AG04449 (cell line): ENCODE measurements at regions not wholly inside any gene's neighbourhood (a gene's known extent, or its start where the extent isn't known, plus 50 kb on each side); places are given as distances from the start of the nearest gene placed in this dataset.

Experiments
- CTCF ChIA-PET: fragments of 350-600 bp; formaldehyde crosslinking; extraction: SDS; loops from one replicate; lab custom pipeline; 2021; ENCODE audit warnings: antibody characterized with exemption; lab: Yijun Ruan, JAX
- POLR2A ChIA-PET: fragments of 400-600, 350-600 bp; formaldehyde crosslinking; extraction: SDS; loops from one replicate; lab custom pipeline; 2020; ENCODE audit warnings: antibody characterized with exemption, inconsistent platforms; lab: Yijun Ruan, JAX
- DNase-seq: peaks from one replicate; pipeline ENCODE4 v3.0.0-alpha.2; 2010; ENCODE audit warnings: low read depth, low spot score
- H3K4me3 ChIP-seq: 2 replicates; pipeline ENCODE4 v1.5.1; 2011; ENCODE audit warnings: low read depth, mild to moderate bottlenecking, control low read depth, low read length
- CTCF ChIP-seq: IDR thresholded peaks from one replicate; pipeline ENCODE4 v1.5.1; 2011; ENCODE audit warnings: mild to moderate bottlenecking, moderate library complexity, low read length, control low read depth, inconsistent platforms; ENCODE audit not compliant: insufficient read depth; ENCODE audit errors: missing control alignments

- TF ChIP-seq CTCF: no peak
- POLR2A ChIA-PET: no interaction called here
- no peak for DNase-seq
- CTCF ChIA-PET: interaction anchor here (1.9 kb wide), 1 partner anchor 14 kb away, joined by 4 read pairs; no protein-coding TSS in a partner anchor
- no peak overlapping the region for H3K4me3 ChIP-seq
These were observed 260.0 kb downstream of the PIK3R1 start for GRCh38 chr5:68475476-68475983.

- no peak for DNase-seq
- ChIA-PET CTCF (interaction anchor here (0.8 to 1.9 kb wide), 3 partner anchors 9 to 190 kb away, joined by 3 to 4 read pairs (median 4); no protein-coding TSS in a partner anchor), POLR2A (no interaction called here)
- TF ChIP-seq CTCF: no peak
- no peak overlapping the region for H3K4me3 ChIP-seq
These were observed 261.3 kb downstream of the PIK3R1 start for GRCh38 chr5:68476854-68477253.

- ChIA-PET CTCF (interaction anchor here (0.6 to 3.3 kb wide), 5 partner anchors 12 to 492 kb away, joined by 3 to 20 read pairs (median 3); no protein-coding TSS in a partner anchor), POLR2A (interaction anchor here (0.5 kb wide), 1 partner anchor 24 kb away, joined by 3 read pairs; no protein-coding TSS in a partner anchor)
- H3K4me3 ChIP-seq: no peak overlapping the region
- peak; percentile 75 for DNase-seq
- TF ChIP-seq CTCF: no peak
These were observed 262.9 kb downstream of the PIK3R1 start for GRCh38 chr5:68478301-68479095.

- TF ChIP-seq CTCF: no peak
- no peak overlapping the region for H3K4me3 ChIP-seq
- CTCF ChIA-PET: interaction anchor here (1.3 to 3.3 kb wide), 3 partner anchors 19 to 193 kb away, joined by 5 to 20 read pairs (median 5); no protein-coding TSS in a partner anchor
- DNase-seq: no peak
- POLR2A ChIA-PET: no interaction called here
These were observed 264.0 kb downstream of the PIK3R1 start for GRCh38 chr5:68479524-68479923.

GRCh38 chr5:68480335-68480940 is 264.9 kb downstream of the PIK3R1 start:
- no peak for DNase-seq
- ChIA-PET CTCF (interaction anchor here (0.9 to 3.3 kb wide), 4 partner anchors 18 to 194 kb away, joined by 3 to 20 read pairs (median 5); no protein-coding TSS in a partner anchor), POLR2A (no interaction called here)
- TF ChIP-seq CTCF: no peak
- no peak overlapping the region for H3K4me3 ChIP-seq

GRCh38 chr5:68482199-68482598 is 266.6 kb downstream of the PIK3R1 start:
- ChIA-PET POLR2A (no interaction called here), CTCF (no interaction called here)
- no peak overlapping the region for H3K4me3 ChIP-seq
- no peak for DNase-seq
- no peak for TF ChIP-seq CTCF
